ENCODE measurements at regions not wholly inside any gene's neighbourhood (a gene's known extent, or its start where the extent isn't known, plus 50 kb on each side); places are given as distances from the start of the nearest gene placed in this dataset.

GRCh38 chr4:75302648-75303047 is 211.6 kb downstream of the RCHY1 start:
- no peak for DNase-seq
- H3K27me3 ChIP-seq (ENCODE audit: insufficient read depth, low read length) = no peaks in the 10 kb centered on the region
- H3K4me2 ChIP-seq (ENCODE audit: insufficient read depth, insufficient read length, low read length) = no peak overlapping the region
- Mint-ChIP-seq H3K4me3 (no peak overlapping the region), H3K36me3 (ENCODE audit: insufficient read depth in 1 of 3, low read depth in 3 of 3) (peaks cover 7 to 19% (median 13%) of the 10 kb centered on the region in 3 experiments), H3K27ac (no peak overlapping the region), H3K27me3 (ENCODE audit: low read depth) (peaks cover 3% of the 10 kb centered on the region), H3K9me3 (peaks cover 20 to 26% of the 10 kb centered on the region in 2 experiments), H3K4me1 (no peaks in the 10 kb centered on the region)
- no peak overlapping the region for H2BK12ac ChIP-seq (ENCODE audit: insufficient read length, low read depth, low read length)
- H3K9ac ChIP-seq (ENCODE audit: extremely low read depth, insufficient read length, low read length) = no peak overlapping the region
- no peak overlapping the region for H3K27ac ChIP-seq (ENCODE audit: insufficient read length, low read depth, low read length)
- H3K9me3 ChIP-seq (ENCODE audit: control insufficient read depth, low read depth, low read length) = peaks cover 14% of the 10 kb centered on the region
- no peak overlapping the region for H2BK120ac ChIP-seq (ENCODE audit: low read depth, low read length, poor library complexity, severe bottlenecking)
- H4K5ac ChIP-seq (ENCODE audit: insufficient read length, low read depth, low read length) = no peak overlapping the region
- H4K20me1 ChIP-seq (ENCODE audit: control insufficient read depth, insufficient read depth, insufficient read length) = no peaks in the 10 kb centered on the region
- no peaks in the 10 kb centered on the region for H3K23me2 ChIP-seq (ENCODE audit: insufficient read length, low read depth, low read length, poor library complexity, severe bottlenecking)
- H3K23ac ChIP-seq (ENCODE audit: insufficient read length, low read depth, low read length) = no peak overlapping the region
- no peak for TF ChIP-seq CTCF (conservative IDR thresholded peaks at IDR 0.05)
- H2BK5ac ChIP-seq (ENCODE audit: insufficient read length, low read length) = no peak overlapping the region
- no peak overlapping the region for H2BK20ac ChIP-seq (ENCODE audit: low read depth, low read length, poor library complexity, severe bottlenecking)
- no CpG with 5 or more reads among the region's 2 CpGs for WGBS (ENCODE audit: extremely low coverage, insufficient read length, low lambda C conversion rate)
- H2AK5ac ChIP-seq (ENCODE audit: insufficient read length, low read length) = no peak overlapping the region
- no peak overlapping the region for H3K4ac ChIP-seq (ENCODE audit: low read depth, low read length)
- no peak overlapping the region for H4K8ac ChIP-seq (replicated peaks; ENCODE audit: insufficient read length, low read depth, low read length)
- H3K14ac ChIP-seq (ENCODE audit: insufficient read depth, low read length) = no peak overlapping the region
- no peaks in the 10 kb centered on the region for H3K4me1 ChIP-seq (ENCODE audit: insufficient read depth, low read length)
- no peaks in the 10 kb centered on the region for H3K79me2 ChIP-seq (ENCODE audit: insufficient read depth, low read length)
- H4K91ac ChIP-seq (ENCODE audit: insufficient read length, low read depth, low read length) = no peak overlapping the region
- no peak overlapping the region for H3K56ac ChIP-seq (ENCODE audit: insufficient read length, low read depth, low read length)
- H3T11ph ChIP-seq (ENCODE audit: low read length) = no peak overlapping the region
- H2BK15ac ChIP-seq (ENCODE audit: low read depth, low read length) = no peak overlapping the region
- H3K79me1 ChIP-seq (ENCODE audit: insufficient read depth, low read depth, low read length, poor library complexity, severe bottlenecking) = no peaks in the 10 kb centered on the region
- no peak overlapping the region for H3K18ac ChIP-seq (ENCODE audit: insufficient read length, low read depth, low read length)
- no peak overlapping the region for H2AFZ ChIP-seq (ENCODE audit: low read length)

All from H9 (cell line).